H9 (cell line): ENCODE measurements at regions not wholly inside any gene's neighbourhood (a gene's known extent, or its start where the extent isn't known, plus 50 kb on each side); places are given as distances from the start of the nearest gene placed in this dataset.

Source experiments
- DNase-seq: peaks from one replicate; pipeline ENCODE4 v3.0.0-alpha.2; 2017
- H2AFZ ChIP-seq: one replicate; pipeline ENCODE4 v1.6.1; 2013; ENCODE audit warnings: mild to moderate bottlenecking, low read length, control low read depth, moderate library complexity
- H2AK5ac ChIP-seq: 2 replicates; pipeline ENCODE4 v1.6.1; 2013; ENCODE audit warnings: low read length, control low read depth, mixed read lengths; ENCODE audit not compliant: insufficient read length
- H2BK120ac ChIP-seq: one replicate; pipeline ENCODE4 v1.6.1; 2013; ENCODE audit warnings: low read depth, mild to moderate bottlenecking, low read length, control low read depth, inconsistent platforms; ENCODE audit not compliant: poor library complexity, severe bottlenecking
- H2BK12ac ChIP-seq: 2 replicates; pipeline ENCODE4 v1.6.1; 2013; ENCODE audit warnings: low read length, control low read depth, mixed read lengths, low read depth; ENCODE audit not compliant: insufficient read length
- H2BK15ac ChIP-seq: 2 replicates; pipeline ENCODE4 v1.6.1; 2013; ENCODE audit warnings: low read depth, low read length, control low read depth
- H2BK20ac ChIP-seq: one replicate; pipeline ENCODE4 v1.6.1; 2013; ENCODE audit warnings: low read depth, mild to moderate bottlenecking, low read length, control low read depth, inconsistent platforms; ENCODE audit not compliant: poor library complexity, severe bottlenecking
- H2BK5ac ChIP-seq: 2 replicates; pipeline ENCODE4 v1.6.1; 2013; ENCODE audit warnings: low read length, control low read depth, mixed read lengths; ENCODE audit not compliant: insufficient read length
- H3K14ac ChIP-seq: 2 replicates; pipeline ENCODE4 v1.6.1; 2013; ENCODE audit warnings: low read length, control low read depth; ENCODE audit not compliant: insufficient read depth
- H3K18ac ChIP-seq: 2 replicates; pipeline ENCODE4 v1.6.1; 2013; ENCODE audit warnings: low read depth, mild to moderate bottlenecking, mixed read lengths, low read length, control low read depth; ENCODE audit not compliant: insufficient read length
- H3K23ac ChIP-seq: 2 replicates; pipeline ENCODE4 v1.6.1; 2013; ENCODE audit warnings: low read length, control low read depth, mixed read lengths, low read depth; ENCODE audit not compliant: insufficient read length
- H3K23me2 ChIP-seq: 2 replicates; pipeline ENCODE4 v1.6.1; 2013; ENCODE audit warnings: low read depth, mild to moderate bottlenecking, mixed read lengths, low read length, control low read depth; ENCODE audit not compliant: insufficient read length, poor library complexity, severe bottlenecking
- H3K27ac ChIP-seq: 2 replicates; pipeline ENCODE4 v1.5.1; 2013; ENCODE audit warnings: low read length, control low read depth, mixed read lengths, low read depth; ENCODE audit not compliant: insufficient read length
- H3K27me3 ChIP-seq: 2 replicates; pipeline ENCODE4 v1.6.1; 2013; ENCODE audit warnings: low read length, control low read depth, inconsistent platforms; ENCODE audit not compliant: insufficient read depth
- H3K4ac ChIP-seq: 2 replicates; pipeline ENCODE4 v1.6.1; 2013; ENCODE audit warnings: low read depth, mild to moderate bottlenecking, control low read depth, inconsistent platforms, low read length, moderate library complexity
- H3K4me1 ChIP-seq: 2 replicates; pipeline ENCODE4 v1.6.1; 2013; ENCODE audit warnings: low read length, control low read depth, inconsistent platforms; ENCODE audit not compliant: insufficient read depth
- H3K4me2 ChIP-seq: 2 replicates; pipeline ENCODE4 v1.6.1; 2013; ENCODE audit warnings: low read length, control low read depth, mixed read lengths; ENCODE audit not compliant: insufficient read length, insufficient read depth
- H3K56ac ChIP-seq: 2 replicates; pipeline ENCODE4 v1.6.1; 2013; ENCODE audit warnings: low read depth, mild to moderate bottlenecking, mixed read lengths, low read length, control low read depth; ENCODE audit not compliant: insufficient read length
- H3K79me1 ChIP-seq: 2 replicates; pipeline ENCODE4 v1.6.1; 2013; ENCODE audit warnings: low read depth, mild to moderate bottlenecking, moderate library complexity, low read length, control low read depth, inconsistent platforms; ENCODE audit not compliant: insufficient read depth, poor library complexity, severe bottlenecking
- H3K79me2 ChIP-seq: 2 replicates; pipeline ENCODE4 v1.6.1; 2013; ENCODE audit warnings: low read length, control low read depth, inconsistent platforms; ENCODE audit not compliant: insufficient read depth
- H3K9ac ChIP-seq: 2 replicates; pipeline ENCODE4 v1.6.1; 2013; ENCODE audit warnings: low read length, control low read depth, mixed read lengths; ENCODE audit not compliant: insufficient read length; ENCODE audit errors: extremely low read depth
- H3K9me3 ChIP-seq: one replicate; pipeline ENCODE4 v1.6.1; 2013; ENCODE audit warnings: low read depth, low read length, inconsistent platforms; ENCODE audit not compliant: control insufficient read depth
- H3T11ph ChIP-seq: one replicate; pipeline ENCODE4 v1.6.1; 2013; ENCODE audit warnings: mild to moderate bottlenecking, low read length, control low read depth, inconsistent platforms
- H4K20me1 ChIP-seq: one replicate; pipeline ENCODE4 v1.6.1; 2013; ENCODE audit not compliant: control insufficient read depth, insufficient read length, insufficient read depth
- H4K5ac ChIP-seq: 2 replicates; pipeline ENCODE4 v1.6.1; 2013; ENCODE audit warnings: low read depth, mild to moderate bottlenecking, mixed read lengths, low read length, control low read depth; ENCODE audit not compliant: insufficient read length
- H4K8ac ChIP-seq: replicated peaks from 2 replicates; pipeline ENCODE4 v1.6.1; 2013; ENCODE audit warnings: low read length, control low read depth, mixed read lengths, low read depth; ENCODE audit not compliant: insufficient read length
- H4K91ac ChIP-seq: 2 replicates; pipeline ENCODE4 v1.6.1; 2013; ENCODE audit warnings: low read depth, mild to moderate bottlenecking, moderate library complexity, mixed read lengths, low read length, control low read depth; ENCODE audit not compliant: insufficient read length
- H3K27ac Mint-ChIP-seq, 3 experiments: 2 replicates in 2 of 3; 3 replicates in 1 of 3; pipeline ENCODE4 v1.8.0; 2020 to 2021; ENCODE audit warnings: mixed read lengths in 3 of 3, mild to moderate bottlenecking in 1 of 3, moderate library complexity in 1 of 3
- H3K27me3 Mint-ChIP-seq: 2 replicates; pipeline ENCODE4 v1.8.0; 2021; ENCODE audit warnings: low read depth, mild to moderate bottlenecking, moderate library complexity, mixed read lengths
- H3K36me3 Mint-ChIP-seq, 3 experiments: 2 replicates in 2 of 3; 3 replicates in 1 of 3; pipeline ENCODE4 v1.8.0; 2020 to 2021; ENCODE audit warnings: low read depth in 3 of 3, mixed read lengths in 3 of 3; ENCODE audit not compliant: insufficient read depth in 1 of 3
- H3K4me1 Mint-ChIP-seq, 2 experiments: 2 replicates each; pipeline ENCODE4 v1.8.0; 2020; ENCODE audit warnings: mixed read lengths in 2 of 2
- H3K4me3 Mint-ChIP-seq, 2 experiments: 2 replicates in 1 of 2; 3 replicates in 1 of 2; pipeline ENCODE4 v1.8.0; 2020 to 2021; ENCODE audit warnings: mild to moderate bottlenecking in 2 of 2, mixed read lengths in 2 of 2, moderate library complexity in 1 of 2
- H3K9me3 Mint-ChIP-seq, 2 experiments: 2 replicates in 1 of 2; 3 replicates in 1 of 2; pipeline ENCODE4 v1.8.0; 2020; ENCODE audit warnings: mild to moderate bottlenecking in 2 of 2, mixed read lengths in 2 of 2, moderate library complexity in 1 of 2
- WGBS: extraction: QIAGEN DNeasy Blood & Tissue Kit; methylation state at CpG from one replicate; pipeline ENCODE4 v1.1.7; 2013; ENCODE audit warnings: missing lambda C conversion rate, low lambda C conversion rate, mixed read lengths; ENCODE audit not compliant: insufficient read length; ENCODE audit errors: extremely low coverage; 5-methylcytosine and 5-hydroxymethylcytosine counted together
- TF ChIP-seq, protein P1 (sequence below): fragments of 200-600 bp; sonication (generic); conservative IDR thresholded peaks from 3 replicates; pipeline ENCODE4 v1.8.0; 2021; ENCODE audit warnings: antibody characterized with exemption, mild to moderate bottlenecking

DNA sequence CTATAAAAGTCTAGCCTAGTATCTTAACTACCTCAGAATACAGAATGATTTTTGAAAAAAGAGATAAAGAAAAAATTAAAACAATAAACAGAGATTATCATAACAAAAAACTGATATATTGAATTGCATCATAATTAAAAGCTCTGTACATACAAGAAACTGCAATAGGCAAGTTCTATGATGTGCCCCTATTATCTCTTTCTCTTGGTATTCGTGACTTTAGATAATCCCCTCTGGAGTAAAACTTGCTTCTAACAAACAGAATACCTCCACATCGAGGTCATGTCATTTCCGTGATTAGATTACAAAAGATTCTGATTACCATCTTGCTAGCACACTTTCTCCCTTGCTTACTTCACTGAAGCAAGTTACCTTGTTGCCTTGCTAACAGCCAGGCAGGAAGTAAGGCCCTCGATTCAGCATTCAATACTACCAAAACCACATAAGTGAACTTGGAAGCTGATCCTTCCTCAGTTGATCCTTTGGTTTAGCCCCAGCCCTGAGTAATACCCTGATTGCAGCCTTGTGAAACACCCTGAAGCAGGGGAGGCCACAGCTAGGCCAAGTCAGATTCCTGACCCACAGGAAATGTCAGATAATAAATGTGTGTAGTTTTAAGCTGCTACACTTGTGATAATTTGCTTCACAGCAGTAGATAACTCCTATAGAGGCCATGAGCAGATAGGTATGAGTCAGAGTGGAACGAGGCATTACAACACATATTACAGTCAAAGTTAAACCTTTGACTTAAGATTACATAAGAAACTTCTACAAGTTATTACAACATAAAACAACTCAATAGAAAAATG is 53.7 kb upstream of the TMX4 start:
- no peak overlapping the region for H4K5ac ChIP-seq
- no peaks in the 10 kb centered on the region for H3K23me2 ChIP-seq
- TF ChIP-seq, protein P1, sequence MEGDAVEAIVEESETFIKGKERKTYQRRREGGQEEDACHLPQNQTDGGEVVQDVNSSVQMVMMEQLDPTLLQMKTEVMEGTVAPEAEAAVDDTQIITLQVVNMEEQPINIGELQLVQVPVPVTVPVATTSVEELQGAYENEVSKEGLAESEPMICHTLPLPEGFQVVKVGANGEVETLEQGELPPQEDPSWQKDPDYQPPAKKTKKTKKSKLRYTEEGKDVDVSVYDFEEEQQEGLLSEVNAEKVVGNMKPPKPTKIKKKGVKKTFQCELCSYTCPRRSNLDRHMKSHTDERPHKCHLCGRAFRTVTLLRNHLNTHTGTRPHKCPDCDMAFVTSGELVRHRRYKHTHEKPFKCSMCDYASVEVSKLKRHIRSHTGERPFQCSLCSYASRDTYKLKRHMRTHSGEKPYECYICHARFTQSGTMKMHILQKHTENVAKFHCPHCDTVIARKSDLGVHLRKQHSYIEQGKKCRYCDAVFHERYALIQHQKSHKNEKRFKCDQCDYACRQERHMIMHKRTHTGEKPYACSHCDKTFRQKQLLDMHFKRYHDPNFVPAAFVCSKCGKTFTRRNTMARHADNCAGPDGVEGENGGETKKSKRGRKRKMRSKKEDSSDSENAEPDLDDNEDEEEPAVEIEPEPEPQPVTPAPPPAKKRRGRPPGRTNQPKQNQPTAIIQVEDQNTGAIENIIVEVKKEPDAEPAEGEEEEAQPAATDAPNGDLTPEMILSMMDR: no peak
- Mint-ChIP-seq H3K4me1 (peaks cover 9 to 14% of the 10 kb centered on the region in 2 experiments; a peak in 3 of 4 replicates), H3K27ac (peak overlapping the region in 2 of 3 experiments; percentile 69 to 73; a peak in 5 of 7 replicates), H3K36me3 (no peaks in the 10 kb centered on the region), H3K9me3 (no peaks in the 10 kb centered on the region), H3K27me3 (no peaks in the 10 kb centered on the region), H3K4me3 (no peak overlapping the region)
- H3K4me1 ChIP-seq: no peaks in the 10 kb centered on the region
- no peak overlapping the region for H2BK20ac ChIP-seq
- no peak overlapping the region for H3K4me2 ChIP-seq
- H4K20me1 ChIP-seq: no peaks in the 10 kb centered on the region
- no CpG with 5 or more reads among the region's 5 CpGs for WGBS
- no peaks in the 10 kb centered on the region for H3K79me1 ChIP-seq
- H3K18ac ChIP-seq: no peak overlapping the region
- no peak overlapping the region for H3T11ph ChIP-seq
- no peak overlapping the region for H3K4ac ChIP-seq
- no peak for DNase-seq
- H3K23ac ChIP-seq: no peak overlapping the region
- no peak overlapping the region for H3K9ac ChIP-seq
- H3K9me3 ChIP-seq: no peaks in the 10 kb centered on the region
- H2AFZ ChIP-seq: peak overlapping the region; percentile 1
- H2BK120ac ChIP-seq: no peak overlapping the region
- H4K8ac ChIP-seq: no peak overlapping the region
- no peak overlapping the region for H3K56ac ChIP-seq
- no peak overlapping the region for H2AK5ac ChIP-seq
- H2BK12ac ChIP-seq: no peak overlapping the region
- no peaks in the 10 kb centered on the region for H3K79me2 ChIP-seq
- no peak overlapping the region for H2BK15ac ChIP-seq
- H3K14ac ChIP-seq: no peak overlapping the region
- no peaks in the 10 kb centered on the region for H3K27me3 ChIP-seq
- no peak overlapping the region for H3K27ac ChIP-seq
- H4K91ac ChIP-seq: no peak overlapping the region
- no peak overlapping the region for H2BK5ac ChIP-seq
